Midbrain (tissue), 1 donor: ENCODE measurements at regions not wholly inside any gene's neighbourhood (a gene's known extent, or its start where the extent isn't known, plus 50 kb on each side); places are given as distances from the start of the nearest gene placed in this dataset.
"Not testable (repeated sequence)": the region's sequence is repeated elsewhere in the genome, so short reads cannot be mapped to it uniquely, and the experiment has no call there.

Source experiments
- DNase-seq: peaks from one replicate; lab custom pipeline; 2025; lab: John Stamatoyannopoulos, UW

- no peak for DNase-seq
Observed at GRCh38 chr9:96156171-96156974, 145.6 kb downstream of the HSD17B3 start.

- no peak for DNase-seq
Observed at GRCh38 chr9:96154081-96154480, 147.9 kb downstream of the HSD17B3 start.

GRCh38 chr9:96152550-96152949, 149.4 kb downstream of the HSD17B3 start:
- DNase-seq = no peak

- DNase-seq = no peak
Observed at GRCh38 chr9:96150324-96151227, 151.4 kb downstream of the HSD17B3 start.

- no peak for DNase-seq
Observed at GRCh38 chr9:96149533-96150280, 152.3 kb downstream of the HSD17B3 start.

- no peak for DNase-seq
Observed at GRCh38 chr9:96148634-96149532, 153.1 kb downstream of the HSD17B3 start.

- DNase-seq = not testable (repeated sequence)
Observed at GRCh38 chr9:96147029-96147428, 154.9 kb downstream of the HSD17B3 start.

- no peak for DNase-seq
Observed at GRCh38 chr9:96141666-96142065, 160.3 kb downstream of the HSD17B3 start.

GRCh38 chr9:96141128-96141474, 160.9 kb downstream of the HSD17B3 start:
- DNase-seq = no peak

GRCh38 chr9:96140296-96141127, 161.5 kb downstream of the HSD17B3 start:
- DNase-seq = peak; percentile 18

- DNase-seq = no peak
Observed at GRCh38 chr9:96139592-96140295, 162.2 kb downstream of the HSD17B3 start.

- no peak for DNase-seq
Observed at GRCh38 chr9:96138616-96139015, 163.4 kb downstream of the HSD17B3 start.

- no peak for DNase-seq
Observed at GRCh38 chr9:96137671-96138429, 164.1 kb downstream of the HSD17B3 start.

- peak; percentile 68 for DNase-seq
Observed at GRCh38 chr9:96136992-96137670, 164.8 kb downstream of the HSD17B3 start.

GRCh38 chr9:96135753-96136290, 166.2 kb downstream of the HSD17B3 start:
- no peak for DNase-seq

GRCh38 chr9:96135076-96135752, 166.8 kb downstream of the HSD17B3 start:
- no peak for DNase-seq

- no peak for DNase-seq
Observed at GRCh38 chr9:96133321-96134021, 168.5 kb downstream of the HSD17B3 start.
